Myocyte (in vitro differentiated cells): ENCODE measurements at regions not wholly inside any gene's neighbourhood (a gene's known extent, or its start where the extent isn't known, plus 50 kb on each side); places are given as distances from the start of the nearest gene placed in this dataset.
A peak's percentile ranks its signal among the peaks of the same experiment; 100 is the strongest.
"Not testable (repeated sequence)": the region's sequence is repeated elsewhere in the genome, so short reads cannot be mapped to it uniquely, and the experiment has no call there.

Experiments used
- DNase-seq: peaks from one replicate; pipeline ENCODE4 v3.0.0-alpha.2; 2012; ENCODE audit warnings: low read depth

- not testable (repeated sequence) for DNase-seq
These were observed 1368.7 kb downstream of the CDH12 start for GRCh38 chr5:21484498-21484889.

- not testable (repeated sequence) for DNase-seq
These were observed 1369.2 kb downstream of the CDH12 start for GRCh38 chr5:21483790-21484497.

- DNase-seq: not testable (repeated sequence)
These were observed 1370.0 kb downstream of the CDH12 start for GRCh38 chr5:21482983-21483650.

DNA sequence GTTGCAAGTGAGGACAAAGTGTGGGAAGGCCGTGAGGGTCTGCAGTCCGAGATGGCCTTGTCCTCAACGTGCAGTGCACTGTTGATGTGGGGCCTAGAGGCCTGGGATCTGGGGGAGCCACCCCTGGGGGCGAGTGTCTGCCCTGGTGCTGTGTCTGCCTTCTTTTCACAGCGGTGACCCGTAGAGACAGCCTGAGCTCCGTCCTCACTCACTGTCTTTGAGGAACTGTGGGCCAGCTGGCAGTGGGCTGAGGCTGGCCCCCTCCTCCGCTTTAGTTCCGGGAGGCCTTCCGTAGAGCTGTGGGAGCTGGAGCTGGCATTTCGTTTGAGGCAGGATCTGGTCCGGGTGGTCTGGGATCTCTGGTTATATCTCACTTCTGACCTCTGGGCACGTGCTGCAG lies 1370.6 kb downstream of the CDH12 start:
- not testable (repeated sequence) for DNase-seq

DNA sequence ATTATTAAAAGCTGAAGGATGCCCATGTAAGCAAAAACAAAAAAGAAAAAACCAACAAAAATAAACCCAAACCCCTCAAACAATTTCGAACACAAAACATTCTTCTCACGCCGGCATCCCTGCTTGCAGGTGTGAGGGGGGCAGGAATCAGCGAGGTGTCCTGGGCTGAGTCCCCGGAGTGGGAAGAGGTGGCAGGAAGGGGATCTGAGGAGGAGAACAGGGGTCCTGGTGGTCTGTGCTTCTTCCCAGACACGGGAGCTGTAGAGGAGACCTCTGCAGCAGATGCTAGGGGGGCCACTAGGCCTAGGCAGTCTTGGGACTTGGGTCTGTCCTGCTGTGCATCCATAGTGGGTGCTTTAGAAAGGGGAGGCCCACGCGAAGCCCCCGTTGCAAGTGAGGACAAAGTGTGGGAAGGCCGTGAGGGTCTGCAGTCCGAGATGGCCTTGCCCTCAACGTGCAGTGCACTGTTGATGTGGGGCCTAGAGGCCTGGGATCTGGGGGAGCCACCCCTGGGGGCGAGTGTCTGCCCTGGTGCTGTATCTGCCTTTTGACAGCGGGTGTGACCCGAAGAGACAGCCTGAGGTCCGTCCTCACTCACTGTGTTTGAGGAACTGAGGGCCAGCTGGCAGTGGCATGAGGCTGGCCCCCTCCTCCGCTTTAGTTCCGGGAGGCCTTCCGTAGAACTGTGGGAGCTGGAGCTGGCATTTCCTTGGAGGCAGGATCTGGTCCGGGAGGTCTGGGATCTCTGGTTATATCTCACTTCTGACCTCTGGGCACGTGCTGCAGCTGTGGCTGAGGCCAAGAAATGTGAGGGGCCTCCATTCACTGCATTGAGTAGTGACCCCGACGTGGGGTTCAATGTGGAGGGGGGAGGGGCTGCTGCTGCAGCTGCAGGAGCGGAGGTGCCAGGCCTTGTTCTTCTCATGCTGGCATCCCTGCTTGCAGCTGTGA lies 1371.5 kb downstream of the CDH12 start:
- not testable (repeated sequence) for DNase-seq

- not testable (repeated sequence) for DNase-seq
These were observed 1373.1 kb downstream of the CDH12 start for GRCh38 chr5:21480054-21480453.

GRCh38 chr5:21473981-21474380 lies 1379.2 kb downstream of the CDH12 start:
- DNase-seq: not testable (repeated sequence)

DNA sequence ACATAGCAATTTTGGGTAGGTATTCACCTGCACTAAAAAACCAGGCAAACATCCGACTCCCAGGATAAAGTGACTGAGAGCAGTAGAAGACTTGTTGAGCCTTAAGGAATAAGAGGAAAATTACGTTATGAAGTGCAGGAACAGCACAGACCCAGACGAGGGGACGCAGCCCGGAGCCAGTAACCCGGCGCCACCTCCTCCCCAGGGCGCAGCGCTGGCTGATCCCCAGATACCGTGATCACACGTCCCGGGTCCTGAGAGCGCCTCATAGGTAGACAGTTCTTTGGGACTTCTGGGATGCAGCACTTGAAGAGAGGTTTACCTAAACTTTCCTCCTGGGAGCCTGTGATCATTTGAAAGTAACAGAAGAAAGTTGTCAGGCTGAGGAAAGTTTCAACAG lies 1379.7 kb downstream of the CDH12 start:
- not testable (repeated sequence) for DNase-seq

GRCh38 chr5:21471691-21472090 lies 1381.5 kb downstream of the CDH12 start:
- not testable (repeated sequence) for DNase-seq

DNA sequence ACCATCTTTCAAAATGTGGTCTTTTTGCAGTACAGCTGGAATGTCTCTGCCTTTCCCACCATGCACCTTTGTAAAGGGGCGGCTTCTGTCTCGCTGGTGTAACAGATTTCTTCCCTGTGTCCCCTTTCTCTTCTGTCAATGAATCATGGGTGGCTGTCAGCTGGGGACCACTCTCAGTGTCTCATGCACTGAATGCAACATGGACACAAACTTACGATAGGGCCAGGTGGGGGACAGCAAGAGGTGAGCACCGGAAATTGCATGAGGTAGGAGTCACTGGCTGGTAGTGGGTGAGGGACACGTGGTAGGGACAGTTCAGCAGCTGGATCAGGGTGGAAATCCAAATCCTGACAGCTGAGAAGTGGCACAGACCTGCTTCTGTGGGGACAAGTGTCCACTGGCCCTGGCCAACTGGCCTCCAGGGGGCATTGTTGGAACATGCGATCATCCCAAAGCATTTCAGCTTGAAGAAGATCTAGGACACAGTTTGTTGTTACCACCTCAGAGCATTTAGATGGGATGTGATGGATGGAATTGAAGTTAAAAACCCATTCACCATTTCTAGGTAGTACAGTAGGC lies 1383.5 kb downstream of the CDH12 start:
- peak; percentile 56 for DNase-seq

- DNase-seq: not testable (repeated sequence)
These were observed 1385.6 kb downstream of the CDH12 start for GRCh38 chr5:21467544-21467943.

DNA sequence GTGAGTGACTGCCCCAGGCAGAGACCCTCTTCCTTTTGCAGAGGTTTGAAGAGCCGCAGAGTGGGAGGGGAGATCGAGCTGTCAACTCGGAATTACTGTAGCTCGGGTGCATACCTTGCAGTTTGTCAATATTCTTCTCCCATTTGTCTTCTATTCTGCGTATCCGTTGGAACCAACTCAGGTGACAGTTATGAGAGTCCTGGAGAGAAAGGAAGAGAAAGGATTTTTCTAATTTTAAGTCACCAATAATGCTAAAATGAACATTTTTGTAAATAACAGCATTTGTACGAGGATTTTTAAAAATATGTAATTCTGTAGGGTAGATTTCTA lies 1393.4 kb downstream of the CDH12 start:
- DNase-seq: not testable (repeated sequence)

DNA sequence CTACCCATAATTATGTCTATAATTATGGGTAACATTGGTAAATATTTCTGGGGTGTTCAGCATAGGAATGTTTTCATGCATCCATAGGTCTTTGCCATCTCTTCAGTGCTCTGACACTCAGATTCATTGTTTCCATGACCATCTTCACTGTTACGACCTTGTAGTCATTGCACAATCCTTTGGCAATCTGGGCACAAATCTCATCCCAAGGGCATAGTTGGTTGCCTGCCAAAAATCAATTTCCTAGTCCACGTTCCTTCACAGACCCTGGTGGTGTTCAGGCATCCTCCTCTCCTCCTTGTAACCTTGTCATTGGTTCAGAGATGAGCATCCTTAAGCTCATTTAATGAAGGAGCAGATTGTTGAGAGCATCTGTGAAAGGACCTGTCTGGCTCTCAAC lies 1400.7 kb downstream of the CDH12 start:
- DNase-seq: peak; percentile 1

GRCh38 chr5:21432646-21433045 lies 1420.5 kb downstream of the CDH12 start:
- DNase-seq: no peak

- no peak for DNase-seq
These were observed 1428.2 kb downstream of the CDH12 start for GRCh38 chr5:21424907-21425306.

- DNase-seq: no peak
These were observed 1431.4 kb upstream of the CDH18 start for GRCh38 chr5:21419383-21419782.

DNA sequence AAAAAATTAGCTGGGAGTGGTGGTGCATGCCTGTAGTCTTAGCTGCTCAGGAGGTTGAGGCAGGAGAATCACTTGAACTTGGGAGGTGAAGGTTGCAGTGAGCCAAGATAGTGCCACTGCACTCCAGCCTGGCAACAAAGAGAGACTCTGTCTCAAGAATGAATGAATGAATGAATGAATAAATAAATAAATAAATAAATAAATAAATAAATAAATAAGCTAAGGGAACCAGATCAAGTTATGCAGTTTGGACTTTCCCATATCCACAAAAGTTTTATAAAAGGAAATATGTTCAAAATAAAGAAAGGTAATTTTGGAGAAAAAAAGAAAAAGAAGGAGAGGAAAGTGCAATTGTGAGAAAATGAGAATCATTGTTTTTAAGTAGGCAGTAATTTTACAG lies 1414.1 kb upstream of the CDH18 start:
- DNase-seq: not testable (repeated sequence)

- DNase-seq: no peak
These were observed 1410.5 kb upstream of the CDH18 start for GRCh38 chr5:21398511-21398910.

- DNase-seq: no peak
These were observed 1409.7 kb upstream of the CDH18 start for GRCh38 chr5:21397693-21398092.

DNA sequence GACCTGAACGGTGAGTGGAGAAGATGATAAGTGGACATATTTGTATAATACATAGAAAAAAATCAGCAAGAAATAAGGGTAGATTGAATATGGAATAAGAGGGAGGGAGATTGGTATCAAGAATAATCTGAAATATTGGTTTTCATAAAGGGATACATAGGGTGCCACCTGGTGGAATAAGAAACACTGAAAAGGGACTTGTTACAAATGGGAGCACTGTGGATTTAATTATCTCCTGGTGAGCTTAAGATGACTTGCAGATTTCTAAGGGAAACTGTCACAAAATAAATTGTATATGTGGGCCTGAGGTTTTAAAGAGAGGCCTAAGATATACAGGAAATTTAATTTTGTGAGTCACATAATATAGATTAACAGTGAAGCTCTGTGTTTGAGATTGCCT lies 1403.5 kb upstream of the CDH18 start:
- DNase-seq: no peak

- not testable (repeated sequence) for DNase-seq
These were observed 1372.8 kb upstream of the CDH18 start for GRCh38 chr5:21360754-21361153.

GRCh38 chr5:21341948-21342261 lies 1353.9 kb upstream of the CDH18 start:
- not testable (repeated sequence) for DNase-seq
